Right lobe of liver (tissue), 6 donors: ENCODE measurements at regions not wholly inside any gene's neighbourhood (a gene's known extent, or its start where the extent isn't known, plus 50 kb on each side); places are given as distances from the start of the nearest gene placed in this dataset.
"Not testable (repeated sequence)": the region's sequence is repeated elsewhere in the genome, so short reads cannot be mapped to it uniquely, and the experiment has no call there.

ENCODE experiments used
- ATAC-seq, 4 donors: fragments of 200-7000 bp; cut with Tn5 transposase; one replicate each; pipeline ENCODE4 v1.9.1; 2020; ENCODE audit warnings: mild to moderate bottlenecking in 4 of 4, moderate library complexity in 4 of 4
- DNase-seq, 3 donors: peaks; one replicate each; pipeline ENCODE4 v3.0.0-alpha.2; 2020
- H3K27ac ChIP-seq, 3 donors: fragments of 200-600 bp; one replicate each; pipeline ENCODE4 v1.8.0; 2022
- H3K27me3 ChIP-seq, 2 donors: fragments of 200-600 bp; one replicate each; pipeline ENCODE4 v1.8.0; 2022
- H3K36me3 ChIP-seq, 4 donors: fragments of 200-600 bp; sonication (generic) in 1 of 4; one replicate each; pipeline versions ENCODE4 v1.5.1 to v1.8.0; 2017 to 2022; ENCODE audit warnings: control low read depth in 1 of 4
- H3K4me1 ChIP-seq, 4 donors: fragments of 200-600 bp; sonication (generic) in 1 of 4; one replicate each; pipeline versions ENCODE4 v1.5.1 to v1.8.0; 2017 to 2022; ENCODE audit warnings: control low read depth in 1 of 4
- H3K4me3 ChIP-seq, 3 donors: fragments of 200-600 bp; one replicate each; pipeline ENCODE4 v1.8.0; 2022
- H3K9me3 ChIP-seq, 4 donors: fragments of 200-600 bp; sonication (generic) in 1 of 4; one replicate each; pipeline versions ENCODE4 v1.5.1 to v1.8.0; 2017 to 2022; ENCODE audit warnings: control low read depth in 1 of 4
- WGBS: methylation state at CpG from one replicate; pipeline ENCODE4 v1.1.6; 2018; ENCODE audit warnings: low coverage, low lambda C conversion rate; ENCODE audit not compliant: insufficient coverage; ENCODE audit errors: missing lambda C conversion rate; 5-methylcytosine and 5-hydroxymethylcytosine counted together
- intact Hi-C, 2 donors: fragments of 100-400 bp; cut with DNase I; formaldehyde crosslinking; loops; one replicate each; pipeline versions ENCODE4 v1.11.2 to v1.14.1; 2022
- donor health status: DM: no; HTN: yes; CAD: no.
- donor health status: DM: no; HTN: no; CAD: no.
- donor health status: DM: no; HTN: no; CAD: no.
- donor health status: DM: no; HTN: yes; CAD: no.
- donor health status: DM: no; HTN: yes; CAD: no.

GRCh38 chrY:21979106-21979505 is 61.3 kb upstream of the RBMY1E start:
- H3K36me3 ChIP-seq, intact Hi-C loops, ATAC-seq, H3K27me3 ChIP-seq, H3K9me3 ChIP-seq, H3K4me3 ChIP-seq, H3K27ac ChIP-seq, H3K4me1 ChIP-seq, DNase-seq: not testable (repeated sequence)
- WGBS = no CpG with 5 or more reads among the region's 4 CpGs

GRCh38 chrY:21978204-21978603 is 60.4 kb upstream of the RBMY1E start:
- not testable (repeated sequence) for ATAC-seq
- WGBS = no CpG with 5 or more reads among the region's 2 CpGs

More at GRCh38 chrY:21978204-21978603, 60.4 kb upstream of the RBMY1E start:
- DNase-seq, intact Hi-C loops, H3K27ac ChIP-seq, H3K4me3 ChIP-seq, H3K36me3 ChIP-seq, H3K4me1 ChIP-seq, H3K9me3 ChIP-seq, H3K27me3 ChIP-seq: not testable (repeated sequence)
